PFSK-1 (cell line): ENCODE measurements at regions not wholly inside any gene's neighbourhood (a gene's known extent, or its start where the extent isn't known, plus 50 kb on each side); places are given as distances from the start of the nearest gene placed in this dataset.

Source experiments
- POLR2AphosphoS5 ChIP-seq: IDR thresholded peaks from 2 replicates; pipeline ENCODE4 v1.6.1; 2012; ENCODE audit warnings: low read depth, mild to moderate bottlenecking, control low read depth, low read length, moderate library complexity
- SIN3A ChIP-seq: IDR thresholded peaks from 2 replicates; pipeline ENCODE4 v1.6.1; 2012; ENCODE audit warnings: mild to moderate bottlenecking, low read length, moderate library complexity, borderline replicate concordance; ENCODE audit not compliant: insufficient read depth
- TAF1 ChIP-seq: IDR thresholded peaks from 2 replicates; pipeline ENCODE4 v1.6.1; 2012; ENCODE audit warnings: low read length, control low read depth, borderline replicate concordance; ENCODE audit not compliant: insufficient read depth
- TF ChIP-seq, protein P1 (sequence below), 2 experiments: IDR thresholded peaks; 2 replicates each; pipeline versions ENCODE4 v1.6.1 to v1.8.0; 2011 to 2012; ENCODE audit warnings: low read depth in 2 of 2, low read length in 2 of 2, control low read depth in 1 of 2, inconsistent platforms in 1 of 2, mild to moderate bottlenecking in 1 of 2, moderate library complexity in 1 of 2; ENCODE audit not compliant: insufficient read depth in 1 of 2

DNA sequence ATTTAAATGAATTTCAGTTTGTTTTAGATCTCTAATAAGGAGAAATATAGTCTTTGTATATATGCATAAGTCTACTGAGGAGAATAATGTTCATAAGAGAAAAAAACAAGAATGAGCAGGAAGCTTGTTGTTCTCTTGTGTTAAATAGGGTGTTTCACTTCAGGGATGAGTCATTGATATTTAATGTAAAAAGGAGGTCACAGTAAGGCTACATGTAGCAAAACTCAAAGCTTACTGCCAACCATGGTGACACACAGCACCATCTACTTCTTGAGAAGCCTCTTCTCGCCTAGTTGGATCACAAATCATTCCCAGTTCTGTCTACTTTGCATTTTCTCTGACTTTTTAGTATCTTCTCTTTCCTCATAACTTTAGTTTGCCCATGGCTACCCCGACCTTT lies 1466.0 kb upstream of the C9orf72 start:
- TF ChIP-seq, protein P1, sequence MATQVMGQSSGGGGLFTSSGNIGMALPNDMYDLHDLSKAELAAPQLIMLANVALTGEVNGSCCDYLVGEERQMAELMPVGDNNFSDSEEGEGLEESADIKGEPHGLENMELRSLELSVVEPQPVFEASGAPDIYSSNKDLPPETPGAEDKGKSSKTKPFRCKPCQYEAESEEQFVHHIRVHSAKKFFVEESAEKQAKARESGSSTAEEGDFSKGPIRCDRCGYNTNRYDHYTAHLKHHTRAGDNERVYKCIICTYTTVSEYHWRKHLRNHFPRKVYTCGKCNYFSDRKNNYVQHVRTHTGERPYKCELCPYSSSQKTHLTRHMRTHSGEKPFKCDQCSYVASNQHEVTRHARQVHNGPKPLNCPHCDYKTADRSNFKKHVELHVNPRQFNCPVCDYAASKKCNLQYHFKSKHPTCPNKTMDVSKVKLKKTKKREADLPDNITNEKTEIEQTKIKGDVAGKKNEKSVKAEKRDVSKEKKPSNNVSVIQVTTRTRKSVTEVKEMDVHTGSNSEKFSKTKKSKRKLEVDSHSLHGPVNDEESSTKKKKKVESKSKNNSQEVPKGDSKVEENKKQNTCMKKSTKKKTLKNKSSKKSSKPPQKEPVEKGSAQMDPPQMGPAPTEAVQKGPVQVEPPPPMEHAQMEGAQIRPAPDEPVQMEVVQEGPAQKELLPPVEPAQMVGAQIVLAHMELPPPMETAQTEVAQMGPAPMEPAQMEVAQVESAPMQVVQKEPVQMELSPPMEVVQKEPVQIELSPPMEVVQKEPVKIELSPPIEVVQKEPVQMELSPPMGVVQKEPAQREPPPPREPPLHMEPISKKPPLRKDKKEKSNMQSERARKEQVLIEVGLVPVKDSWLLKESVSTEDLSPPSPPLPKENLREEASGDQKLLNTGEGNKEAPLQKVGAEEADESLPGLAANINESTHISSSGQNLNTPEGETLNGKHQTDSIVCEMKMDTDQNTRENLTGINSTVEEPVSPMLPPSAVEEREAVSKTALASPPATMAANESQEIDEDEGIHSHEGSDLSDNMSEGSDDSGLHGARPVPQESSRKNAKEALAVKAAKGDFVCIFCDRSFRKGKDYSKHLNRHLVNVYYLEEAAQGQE (IDR thresholded peaks at IDR 0.05; ENCODE audit: insufficient read depth in 1 of 2, low read depth in 2 of 2, low read length in 2 of 2) = no peak
- TF ChIP-seq TAF1 = no peak
- no peak for TF ChIP-seq POLR2AphosphoS5
- TF ChIP-seq SIN3A = no peak
